Ascending aorta (tissue), 2 donors: ENCODE measurements at regions not wholly inside any gene's neighbourhood (a gene's known extent, or its start where the extent isn't known, plus 50 kb on each side); places are given as distances from the start of the nearest gene placed in this dataset.

ENCODE experiments used
- DNase-seq, 2 donors: peaks; one replicate each; pipeline ENCODE4 v3.0.0-alpha.2; 2019; ENCODE audit warnings: low spot score in 2 of 2
- H3K27ac ChIP-seq, 2 donors: fragments of 200-600 bp; sonication (generic); one replicate each; pipeline ENCODE4 v1.5.1; 2016 to 2017; ENCODE audit warnings: mild to moderate bottlenecking in 1 of 2
- H3K27me3 ChIP-seq: fragments of 200-600 bp; sonication (generic); one replicate; pipeline ENCODE4 v1.5.1; 2017
- H3K36me3 ChIP-seq, 2 donors: fragments of 200-600 bp; sonication (generic); one replicate each; pipeline ENCODE4 v1.5.1; 2016
- H3K4me1 ChIP-seq, 2 donors: fragments of 200-600 bp; sonication (generic); one replicate each; pipeline ENCODE4 v1.5.1; 2016 to 2017; ENCODE audit warnings: mild to moderate bottlenecking in 1 of 2
- H3K4me3 ChIP-seq, 2 donors: fragments of 200-600 bp; sonication (generic); one replicate each; pipeline ENCODE4 v1.5.1; 2016 to 2017; ENCODE audit warnings: mild to moderate bottlenecking in 1 of 2
- H3K9me3 ChIP-seq, 2 donors: fragments of 200-600 bp; sonication (generic); one replicate each; pipeline ENCODE4 v1.5.1; 2016
- intact Hi-C: fragments of 100-400 bp; cut with DNase I; formaldehyde crosslinking; loops from one replicate; pipeline ENCODE4 v1.15.1; 2023
- TF ChIP-seq, protein P1 (sequence below), 3 experiments: fragments of 200-600 bp in 2 of 3; fragments of 450-650 bp in 1 of 3; sonication (generic) in 2 of 3; IDR thresholded peaks; one replicate each; pipeline ENCODE4 v1.5.1; 2016 to 2019; ENCODE audit warnings: antibody characterized with exemption in 3 of 3, mild to moderate bottlenecking in 1 of 3, moderate library complexity in 1 of 3

DNA sequence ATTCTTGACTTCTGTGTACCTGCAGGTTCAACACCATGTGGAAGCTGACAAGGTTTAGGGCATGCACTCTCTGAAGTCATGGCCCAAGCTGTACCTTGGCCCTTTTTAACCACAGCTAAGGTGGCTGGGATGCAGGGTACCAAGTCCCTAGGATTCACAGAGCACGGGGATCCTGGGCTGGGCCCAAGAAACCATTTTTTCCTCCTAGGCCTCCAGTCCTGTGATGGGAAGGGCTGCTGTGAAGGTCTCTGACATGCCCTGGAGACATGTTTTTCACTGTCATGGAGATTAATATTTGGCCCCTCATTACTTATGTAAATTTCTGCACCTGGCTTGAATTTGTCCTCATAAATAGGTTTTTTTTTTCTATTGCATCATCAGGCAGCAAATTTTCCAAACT, 937.5 kb upstream of the ROBO1 start:
- Histone ChIP-seq H3K27me3 (no peaks in the 10 kb centered on the region), H3K4me3 (no peak overlapping the region), H3K36me3 (no peaks in the 10 kb centered on the region), H3K9me3 (peaks cover 0 to 4% of the 10 kb centered on the region in 2 donors), H3K4me1 (no peaks in the 10 kb centered on the region), H3K27ac (no peak overlapping the region)
- intact Hi-C loops = no loop called here
- TF ChIP-seq, protein P1, sequence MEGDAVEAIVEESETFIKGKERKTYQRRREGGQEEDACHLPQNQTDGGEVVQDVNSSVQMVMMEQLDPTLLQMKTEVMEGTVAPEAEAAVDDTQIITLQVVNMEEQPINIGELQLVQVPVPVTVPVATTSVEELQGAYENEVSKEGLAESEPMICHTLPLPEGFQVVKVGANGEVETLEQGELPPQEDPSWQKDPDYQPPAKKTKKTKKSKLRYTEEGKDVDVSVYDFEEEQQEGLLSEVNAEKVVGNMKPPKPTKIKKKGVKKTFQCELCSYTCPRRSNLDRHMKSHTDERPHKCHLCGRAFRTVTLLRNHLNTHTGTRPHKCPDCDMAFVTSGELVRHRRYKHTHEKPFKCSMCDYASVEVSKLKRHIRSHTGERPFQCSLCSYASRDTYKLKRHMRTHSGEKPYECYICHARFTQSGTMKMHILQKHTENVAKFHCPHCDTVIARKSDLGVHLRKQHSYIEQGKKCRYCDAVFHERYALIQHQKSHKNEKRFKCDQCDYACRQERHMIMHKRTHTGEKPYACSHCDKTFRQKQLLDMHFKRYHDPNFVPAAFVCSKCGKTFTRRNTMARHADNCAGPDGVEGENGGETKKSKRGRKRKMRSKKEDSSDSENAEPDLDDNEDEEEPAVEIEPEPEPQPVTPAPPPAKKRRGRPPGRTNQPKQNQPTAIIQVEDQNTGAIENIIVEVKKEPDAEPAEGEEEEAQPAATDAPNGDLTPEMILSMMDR (IDR thresholded peaks at IDR 0.05) = no peak
- no peak for DNase-seq

DNA sequence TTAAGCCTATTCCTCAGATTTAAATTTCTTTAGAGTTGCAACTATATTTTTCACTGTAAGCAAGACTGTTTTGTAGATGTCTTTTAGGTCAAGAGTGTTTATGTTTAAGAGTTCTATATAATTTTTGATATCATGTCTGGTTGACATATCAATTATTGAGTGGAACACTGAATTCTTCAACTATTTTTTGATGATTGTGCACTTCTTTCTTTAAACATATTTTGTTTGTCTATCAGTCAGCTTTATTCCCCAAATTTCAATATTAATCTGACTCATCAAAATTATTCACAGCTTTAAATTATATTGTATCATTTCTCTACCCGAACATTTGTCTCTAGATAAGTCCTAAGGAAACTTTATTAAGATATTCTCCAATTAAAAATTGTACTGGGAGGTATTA, 933.6 kb upstream of the ROBO1 start:
- TF ChIP-seq, protein P1 (IDR thresholded peaks at IDR 0.05) = no peak
- intact Hi-C loops = no loop called here
- Histone ChIP-seq H3K9me3 (peaks cover 0 to 4% of the 10 kb centered on the region in 2 donors), H3K27me3 (no peaks in the 10 kb centered on the region), H3K4me3 (no peak overlapping the region), H3K27ac (no peak overlapping the region), H3K36me3 (no peaks in the 10 kb centered on the region), H3K4me1 (no peaks in the 10 kb centered on the region)
- DNase-seq = no peak

DNA sequence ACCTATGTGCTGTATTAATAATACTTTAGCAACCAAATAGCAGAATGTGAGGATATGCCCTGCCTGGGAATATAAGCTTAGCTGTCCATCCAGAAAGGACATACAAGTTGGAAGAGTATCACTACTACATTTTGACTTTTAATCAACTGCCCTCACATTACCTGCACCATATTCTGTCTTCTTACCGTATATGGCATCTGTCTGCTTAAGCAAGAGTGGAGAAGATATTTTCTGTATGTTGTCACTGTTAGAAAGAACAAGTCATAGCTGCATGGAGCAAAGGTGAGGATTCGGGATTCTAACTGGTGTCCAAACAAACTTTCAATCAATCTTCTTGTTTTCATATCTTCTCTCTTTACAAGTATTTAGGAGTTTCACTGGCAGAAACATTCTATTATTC, 929.5 kb upstream of the ROBO1 start:
- DNase-seq = no peak
- Histone ChIP-seq H3K27ac (no peak overlapping the region), H3K9me3 (no peaks in the 10 kb centered on the region)

DNA sequence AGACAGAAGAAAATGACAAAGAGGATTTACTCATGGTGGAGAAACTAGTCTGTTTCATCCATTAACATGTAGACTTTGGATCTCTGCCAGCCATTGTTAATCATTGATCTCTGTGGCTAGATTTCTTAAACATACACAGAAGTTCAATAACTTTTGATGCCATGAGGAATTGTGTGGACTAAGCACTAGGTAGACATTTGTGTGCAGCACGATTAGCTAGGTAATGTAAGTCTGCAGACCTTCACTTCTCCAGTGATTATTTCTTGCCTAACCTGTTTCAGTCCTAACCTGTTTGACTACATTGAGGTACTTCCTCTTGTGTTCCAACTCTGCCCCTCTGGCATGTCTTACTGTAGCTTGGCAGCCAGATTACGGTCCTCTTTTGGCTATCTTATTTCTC, 928.5 kb upstream of the ROBO1 start:
- H3K4me3 ChIP-seq = no peak overlapping the region
- no peaks in the 10 kb centered on the region for H3K27me3 ChIP-seq
- TF ChIP-seq, protein P1 (IDR thresholded peaks at IDR 0.05) = no peak

More for the DNA sequence above, 929.5 kb upstream of the ROBO1 start:
- intact Hi-C loops = no loop called here
- no peak overlapping the region for H3K4me3 ChIP-seq
- TF ChIP-seq, protein P1 (IDR thresholded peaks at IDR 0.05) = no peak
- H3K27me3 ChIP-seq = no peaks in the 10 kb centered on the region
- H3K4me1 ChIP-seq = no peaks in the 10 kb centered on the region
- no peaks in the 10 kb centered on the region for H3K36me3 ChIP-seq

DNA sequence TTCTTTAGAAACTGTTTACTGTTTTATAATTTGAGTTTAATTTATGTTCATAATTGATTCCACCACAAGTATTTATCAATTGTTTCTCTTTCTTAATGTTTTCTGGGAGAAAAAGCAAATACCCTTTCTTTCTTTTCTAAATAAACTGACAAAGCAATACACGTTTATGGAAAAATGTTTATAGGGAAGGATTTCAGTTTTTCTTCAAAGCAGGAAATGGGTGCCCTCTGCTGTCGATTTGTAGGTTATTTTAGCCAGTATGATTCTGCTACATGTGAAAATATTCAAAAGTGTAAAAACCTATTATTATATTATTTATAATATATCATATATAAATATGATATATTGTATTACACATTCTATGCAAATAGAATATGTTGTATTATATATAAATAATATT, 921.0 kb upstream of the ROBO1 start:
- intact Hi-C loops = no loop called here
- TF ChIP-seq, protein P1 (IDR thresholded peaks at IDR 0.05) = no peak
- H3K9me3 ChIP-seq = no peaks in the 10 kb centered on the region
- H3K4me3 ChIP-seq = no peak overlapping the region
- no peaks in the 10 kb centered on the region for H3K36me3 ChIP-seq
- no peaks in the 10 kb centered on the region for H3K4me1 ChIP-seq
- no peaks in the 10 kb centered on the region for H3K27me3 ChIP-seq
- H3K27ac ChIP-seq = no peak overlapping the region
- DNase-seq = no peak

More for the DNA sequence above, 928.5 kb upstream of the ROBO1 start:
- no peak overlapping the region for H3K27ac ChIP-seq
- intact Hi-C loops = no loop called here
- H3K4me1 ChIP-seq = no peaks in the 10 kb centered on the region
- H3K9me3 ChIP-seq = no peaks in the 10 kb centered on the region
- DNase-seq = no peak
- no peaks in the 10 kb centered on the region for H3K36me3 ChIP-seq

DNA sequence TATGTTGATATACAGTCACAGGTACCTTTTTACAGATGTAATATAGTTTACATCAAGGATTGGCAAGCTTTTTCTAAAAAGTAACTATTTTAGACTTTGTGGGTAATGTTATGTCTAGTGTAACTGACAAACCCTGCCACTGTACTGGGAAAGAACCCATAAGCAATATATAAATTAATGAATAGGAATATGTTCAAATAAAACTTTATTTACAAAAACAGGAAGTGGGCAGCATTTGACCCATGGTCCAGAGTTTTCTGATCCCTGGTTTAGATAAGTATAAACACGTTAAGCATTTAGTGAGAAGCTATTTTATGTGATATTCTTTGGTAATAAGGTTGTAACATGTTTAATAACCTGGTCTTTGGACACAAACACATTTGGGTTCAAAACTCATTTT, 915.2 kb upstream of the ROBO1 start:
- no peak for DNase-seq
- Histone ChIP-seq H3K4me3 (no peak overlapping the region), H3K27me3 (no peaks in the 10 kb centered on the region), H3K4me1 (no peaks in the 10 kb centered on the region), H3K36me3 (no peaks in the 10 kb centered on the region), H3K27ac (no peak overlapping the region), H3K9me3 (no peaks in the 10 kb centered on the region)
- intact Hi-C loops = no loop called here
- TF ChIP-seq, protein P1 (IDR thresholded peaks at IDR 0.05) = no peak
